ENCODE measurements at regions not wholly inside any gene's neighbourhood (a gene's known extent, or its start where the extent isn't known, plus 50 kb on each side); places are given as distances from the start of the nearest gene placed in this dataset.

DNA sequence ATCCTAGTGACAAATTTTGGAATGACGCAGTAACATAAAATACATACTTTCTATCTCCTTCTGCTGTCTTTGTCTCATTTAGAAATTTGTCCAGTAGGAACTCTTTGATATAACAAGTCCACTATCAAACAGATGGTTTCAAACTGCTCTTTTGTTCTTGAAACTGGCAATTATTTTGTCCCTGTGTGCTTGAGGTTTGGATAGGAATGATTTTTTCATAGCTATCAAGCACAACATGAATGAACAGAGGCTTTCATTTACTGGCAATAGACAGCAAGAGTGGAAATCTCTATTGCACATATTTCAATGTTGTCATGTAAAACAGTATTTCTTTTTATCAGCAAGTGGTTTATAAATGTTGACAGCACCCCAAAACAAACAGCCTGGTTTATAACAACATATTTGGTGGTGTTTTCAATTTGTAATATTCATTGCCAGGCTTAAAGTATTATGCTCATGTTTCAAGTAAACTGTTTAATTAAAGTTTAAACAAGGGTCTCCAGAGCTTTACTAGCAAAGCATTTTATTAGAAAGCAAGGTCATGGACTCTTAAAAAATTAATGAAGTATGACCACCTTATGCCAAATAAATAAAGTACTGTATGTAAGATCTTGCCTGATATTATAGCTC, 60.0 kb downstream of the TIGD2 start:
- TF ChIP-seq TCFL5 (CRISPR knock-in tag; conservative IDR thresholded peaks at IDR 0.05), result no peak
- no peak for TF ChIP-seq EP300 (IDR thresholded peaks at IDR 0.05; ENCODE audit: low read length)
- no peak for TF ChIP-seq EZH2 (IDR thresholded peaks at IDR 0.05; ENCODE audit: borderline replicate concordance, low read depth, low read length)
- TF ChIP-seq BRCA1 (IDR thresholded peaks at IDR 0.05), result no peak
- no peak for TF ChIP-seq BRCA1 (CRISPR knock-in tag; IDR thresholded peaks at IDR 0.05)
- TF ChIP-seq, protein P1, sequence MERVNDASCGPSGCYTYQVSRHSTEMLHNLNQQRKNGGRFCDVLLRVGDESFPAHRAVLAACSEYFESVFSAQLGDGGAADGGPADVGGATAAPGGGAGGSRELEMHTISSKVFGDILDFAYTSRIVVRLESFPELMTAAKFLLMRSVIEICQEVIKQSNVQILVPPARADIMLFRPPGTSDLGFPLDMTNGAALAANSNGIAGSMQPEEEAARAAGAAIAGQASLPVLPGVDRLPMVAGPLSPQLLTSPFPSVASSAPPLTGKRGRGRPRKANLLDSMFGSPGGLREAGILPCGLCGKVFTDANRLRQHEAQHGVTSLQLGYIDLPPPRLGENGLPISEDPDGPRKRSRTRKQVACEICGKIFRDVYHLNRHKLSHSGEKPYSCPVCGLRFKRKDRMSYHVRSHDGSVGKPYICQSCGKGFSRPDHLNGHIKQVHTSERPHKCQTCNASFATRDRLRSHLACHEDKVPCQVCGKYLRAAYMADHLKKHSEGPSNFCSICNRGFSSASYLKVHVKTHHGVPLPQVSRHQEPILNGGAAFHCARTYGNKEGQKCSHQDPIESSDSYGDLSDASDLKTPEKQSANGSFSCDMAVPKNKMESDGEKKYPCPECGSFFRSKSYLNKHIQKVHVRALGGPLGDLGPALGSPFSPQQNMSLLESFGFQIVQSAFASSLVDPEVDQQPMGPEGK (CRISPR knock-in tag; IDR thresholded peaks at IDR 0.05; ENCODE audit: borderline replicate concordance), result no peak
- TF ChIP-seq TCF7 (IDR thresholded peaks at IDR 0.05; ENCODE audit: borderline replicate concordance), result no peak
- TF ChIP-seq, protein P2, sequence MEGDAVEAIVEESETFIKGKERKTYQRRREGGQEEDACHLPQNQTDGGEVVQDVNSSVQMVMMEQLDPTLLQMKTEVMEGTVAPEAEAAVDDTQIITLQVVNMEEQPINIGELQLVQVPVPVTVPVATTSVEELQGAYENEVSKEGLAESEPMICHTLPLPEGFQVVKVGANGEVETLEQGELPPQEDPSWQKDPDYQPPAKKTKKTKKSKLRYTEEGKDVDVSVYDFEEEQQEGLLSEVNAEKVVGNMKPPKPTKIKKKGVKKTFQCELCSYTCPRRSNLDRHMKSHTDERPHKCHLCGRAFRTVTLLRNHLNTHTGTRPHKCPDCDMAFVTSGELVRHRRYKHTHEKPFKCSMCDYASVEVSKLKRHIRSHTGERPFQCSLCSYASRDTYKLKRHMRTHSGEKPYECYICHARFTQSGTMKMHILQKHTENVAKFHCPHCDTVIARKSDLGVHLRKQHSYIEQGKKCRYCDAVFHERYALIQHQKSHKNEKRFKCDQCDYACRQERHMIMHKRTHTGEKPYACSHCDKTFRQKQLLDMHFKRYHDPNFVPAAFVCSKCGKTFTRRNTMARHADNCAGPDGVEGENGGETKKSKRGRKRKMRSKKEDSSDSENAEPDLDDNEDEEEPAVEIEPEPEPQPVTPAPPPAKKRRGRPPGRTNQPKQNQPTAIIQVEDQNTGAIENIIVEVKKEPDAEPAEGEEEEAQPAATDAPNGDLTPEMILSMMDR (IDR thresholded peaks at IDR 0.05 in 2 of 3, conservative IDR thresholded peaks at IDR 0.05 in 1 of 3; ENCODE audit: insufficient read depth in 2 of 3, low read depth in 1 of 3, low read length in 3 of 3), result no peak
- TF ChIP-seq SOX6 (IDR thresholded peaks at IDR 0.05), result no peak

Data from K562 (cell line).